ENCODE measurements at regions not wholly inside any gene's neighbourhood (a gene's known extent, or its start where the extent isn't known, plus 50 kb on each side); places are given as distances from the start of the nearest gene placed in this dataset.
"Not testable (repeated sequence)": the region's sequence is repeated elsewhere in the genome, so short reads cannot be mapped to it uniquely, and the experiment has no call there.

- DNase-seq: no peak
Measured at GRCh38 chr3:14252321-14253021, 73.9 kb downstream of the LSM3 start.

- DNase-seq: no peak
Measured at GRCh38 chr3:14253022-14253706, 74.5 kb downstream of the LSM3 start.

- DNase-seq: no peak
Measured at GRCh38 chr3:14253707-14254382, 75.2 kb downstream of the LSM3 start.

GRCh38 chr3:14254812-14255702, 76.4 kb downstream of the LSM3 start:
- DNase-seq: no peak

GRCh38 chr3:14256046-14256445, 77.4 kb downstream of the LSM3 start:
- DNase-seq: no peak

- no peak for DNase-seq
Measured at GRCh38 chr3:14256561-14257342, 78.1 kb downstream of the LSM3 start.

- DNase-seq: no peak
Measured at GRCh38 chr3:14258906-14259904, 80.6 kb downstream of the LSM3 start.

- no peak for DNase-seq
Measured at GRCh38 chr3:14260463-14260862, 81.8 kb downstream of the LSM3 start.

- DNase-seq: peak; percentile 73
Measured at GRCh38 chr3:14261229-14261628, 82.6 kb downstream of the LSM3 start.

GRCh38 chr3:14262212-14262611, 83.6 kb downstream of the LSM3 start:
- DNase-seq: no peak

- DNase-seq: no peak
Measured at GRCh38 chr3:14262867-14263266, 84.2 kb downstream of the LSM3 start.

GRCh38 chr3:14263317-14264005, 84.8 kb downstream of the LSM3 start:
- no peak for DNase-seq

- no peak for DNase-seq
Measured at GRCh38 chr3:14265246-14265962, 86.8 kb downstream of the LSM3 start.

- no peak for DNase-seq
Measured at GRCh38 chr3:14266361-14266760, 87.7 kb downstream of the LSM3 start.

GRCh38 chr3:14267976-14268375, 89.4 kb downstream of the LSM3 start:
- DNase-seq: no peak

- no peak for DNase-seq
Measured at GRCh38 chr3:14268897-14269296, 90.3 kb downstream of the LSM3 start.

- DNase-seq: not testable (repeated sequence)
Measured at GRCh38 chr3:14272041-14272958, 93.7 kb downstream of the LSM3 start.

GRCh38 chr3:14272959-14273560, 94.4 kb downstream of the LSM3 start:
- DNase-seq: not testable (repeated sequence)
